Heart left ventricle (tissue), 16 donors: ENCODE measurements at regions not wholly inside any gene's neighbourhood (a gene's known extent, or its start where the extent isn't known, plus 50 kb on each side); places are given as distances from the start of the nearest gene placed in this dataset.

Experiments
- ATAC-seq, 4 donors: fragments of 200-7000 bp; cut with Tn5 transposase; one replicate each; pipeline ENCODE4 v1.9.1; 2020 to 2022; ENCODE audit warnings: moderate library complexity in 4 of 4, mild to moderate bottlenecking in 3 of 4, moderate number of reproducible peaks in 1 of 4
- DNase-seq, 5 donors: peaks; one replicate each; pipeline ENCODE4 v3.0.0-alpha.2; 2020
- H3K27ac ChIP-seq, 12 donors: fragments of 200-600 bp; sonication (generic) in 4 of 12; one replicate each; pipeline versions ENCODE4 v1.5.0 to v1.8.0; 2016 to 2022; ENCODE audit warnings: mild to moderate bottlenecking in 2 of 12
- H3K27me3 ChIP-seq, 9 donors: fragments of 200-600 bp; sonication (generic) in 2 of 9; one replicate each; pipeline versions ENCODE4 v1.5.1 to v1.8.0; 2016 to 2022; ENCODE audit warnings: mild to moderate bottlenecking in 3 of 9
- H3K36me3 ChIP-seq, 9 donors: fragments of 200-600 bp; sonication (generic) in 2 of 9; one replicate each; pipeline versions ENCODE4 v1.5.0 to v1.8.0; 2018 to 2022; ENCODE audit warnings: mild to moderate bottlenecking in 2 of 9
- H3K4me1 ChIP-seq, 12 donors: fragments of 200-600 bp; sonication (generic) in 4 of 12; one replicate each; pipeline versions ENCODE4 v1.5.0 to v1.8.0; 2016 to 2022; ENCODE audit warnings: mild to moderate bottlenecking in 3 of 12
- H3K4me3 ChIP-seq, 12 donors: fragments of 200-600 bp; sonication (generic) in 4 of 12; one replicate each; pipeline versions ENCODE4 v1.5.0 to v1.8.0; 2017 to 2022; ENCODE audit warnings: mild to moderate bottlenecking in 9 of 12, moderate library complexity in 4 of 12
- H3K9me3 ChIP-seq, 12 donors: fragments of 200-600 bp; sonication (generic) in 4 of 12; one replicate each; pipeline versions ENCODE4 v1.5.0 to v1.8.0; 2016 to 2022; ENCODE audit warnings: mild to moderate bottlenecking in 1 of 12
- CTCF ChIP-seq, 12 donors: fragments of 200-600 bp; sonication (generic) in 4 of 12; IDR thresholded peaks; one replicate each; pipeline versions ENCODE4 v1.5.0 to v1.8.0; 2018 to 2022; ENCODE audit warnings: antibody characterized with exemption in 12 of 12, mild to moderate bottlenecking in 5 of 12
- POLR2A ChIP-seq, 2 donors: fragments of 450-650 bp; IDR thresholded peaks; one replicate each; pipeline ENCODE4 v1.6.1; 2017; ENCODE audit warnings: antibody characterized with exemption in 2 of 2, mild to moderate bottlenecking in 2 of 2, moderate library complexity in 2 of 2
- WGBS, 4 donors: extraction: QIAGEN DNeasy Blood & Tissue Kit in 2 of 4; methylation state at CpG; one replicate each; pipeline versions ENCODE4 v1.1.5 to v1.1.7; 2013 to 2018; 5-methylcytosine and 5-hydroxymethylcytosine counted together
- intact Hi-C, 10 donors: fragments of 100-400 bp; cut with DNase I; formaldehyde crosslinking; loops; one replicate each; pipeline versions ENCODE4 v1.11.1 to v1.14.2; 2022
- donor health status: ischemic (EF 13 %, LVEDD 7.1; RV severe dilation, severe dysfunction).
- donor health status: healthy with polysubstance abuse.
- donor health status: DM: no; HTN: yes; CAD: no.
- donor health status: DM: no; HTN: no; CAD: no.
- donor health status: ischemic (EF 25% LVEDD 6.9; RV normal size, moderate dysfunction).
- donor health status: ischemic (EF 25% LVEDD 5.7; RV mildly dilated, moderate dysfunction).
- donor health status: healthy.
- donor health status: DM: yes; HTN: yes; CAD: no.
- donor health status: ischemic (EF 35%, LVEDD 5.7; RV mildly dilated, moderate dysfunction).
- donor health status: nonischemic (EF 11% LVEDD 7.7; RV severe dilation, severe dysfunction).
- donor health status: DM: yes; HTN: yes; CAD: no.
- donor health status: PGD.
- donor health status: ischemic (EF 29% LVEDD 5.4; RV normal size, mild dysfunction).
- donor health status: nonischemic (EF 23%, LVEDD 6.1; RV moderate dilation, normal function).

- intact Hi-C loops: no loop called here
- DNase-seq (no peak), ATAC-seq (no peak)
- TF ChIP-seq POLR2A (IDR thresholded peaks at IDR 0.05) (no peak), CTCF (IDR thresholded peaks at IDR 0.05) (no peak)
- no peaks in the 10 kb centered on the region for H3K27me3 ChIP-seq
- no peak overlapping the region for H3K27ac ChIP-seq
- H3K4me1 ChIP-seq: no peaks in the 10 kb centered on the region
- H3K9me3 ChIP-seq: no peaks in the 10 kb centered on the region
- H3K36me3 ChIP-seq: no peaks in the 10 kb centered on the region
- WGBS, 4 donors: 79 to 93% (median 85%) methylated on average over 3 of the region's 3 CpGs
- no peak overlapping the region for H3K4me3 ChIP-seq
Observed at GRCh38 chr4:160980091-160980490, 1183.7 kb downstream of the FSTL5 start.

- whole genome bisulfite sequencing, 4 donors: 71 to 80% (median 76%) methylated on average over 2 of the region's 2 CpGs
- ATAC-seq: no peak
Observed at GRCh38 chr4:160981083-160981482, 1182.7 kb downstream of the FSTL5 start.

GRCh38 chr4:160983035-160983434 lies 1180.8 kb downstream of the FSTL5 start:
- intact Hi-C loops: no loop called here
- Histone ChIP-seq H3K27ac (no peak overlapping the region), H3K9me3 (no peaks in the 10 kb centered on the region), H3K4me1 (no peaks in the 10 kb centered on the region), H3K27me3 (no peaks in the 10 kb centered on the region), H3K4me3 (no peak overlapping the region), H3K36me3 (no peaks in the 10 kb centered on the region)
- WGBS, 4 donors: 84 to 88% (median 85%) methylated on average over 9 of the region's 9 CpGs
- DNase-seq (no peak), ATAC-seq (no peak)
- TF ChIP-seq CTCF (IDR thresholded peaks at IDR 0.05) (no peak), POLR2A (IDR thresholded peaks at IDR 0.05) (no peak)

More at GRCh38 chr4:160981083-160981482, 1182.7 kb downstream of the FSTL5 start:
- Histone ChIP-seq H3K4me1 (no peaks in the 10 kb centered on the region), H3K36me3 (no peaks in the 10 kb centered on the region), H3K27me3 (no peaks in the 10 kb centered on the region), H3K9me3 (no peaks in the 10 kb centered on the region), H3K4me3 (no peak overlapping the region), H3K27ac (no peak overlapping the region)
- intact Hi-C loops: no loop called here
- no peak for DNase-seq
- TF ChIP-seq POLR2A (IDR thresholded peaks at IDR 0.05): no peak
- TF ChIP-seq CTCF (IDR thresholded peaks at IDR 0.05): no peak

- Histone ChIP-seq H3K27me3 (no peaks in the 10 kb centered on the region), H3K27ac (no peak overlapping the region), H3K9me3 (peaks cover 0 to 10% (median 0%) of the 10 kb centered on the region in 12 donors), H3K4me3 (no peak overlapping the region), H3K4me1 (no peaks in the 10 kb centered on the region), H3K36me3 (no peaks in the 10 kb centered on the region)
- ATAC-seq: no peak
- 86 to 94% (median 88%) methylated on average over 8 of the region's 8 CpGs for WGBS, 4 donors
- TF ChIP-seq CTCF (IDR thresholded peaks at IDR 0.05) (no peak), POLR2A (IDR thresholded peaks at IDR 0.05) (no peak)
- DNase-seq: no peak
- intact Hi-C loops: loop anchor here in 1 of 10 donors (2.0 kb wide), 1 partner anchor 36 kb away; no protein-coding TSS in a partner anchor
Observed at GRCh38 chr4:161002386-161002785, 1161.4 kb downstream of the FSTL5 start.
